ENCODE measurements at regions not wholly inside any gene's neighbourhood (a gene's known extent, or its start where the extent isn't known, plus 50 kb on each side); places are given as distances from the start of the nearest gene placed in this dataset.

DNA sequence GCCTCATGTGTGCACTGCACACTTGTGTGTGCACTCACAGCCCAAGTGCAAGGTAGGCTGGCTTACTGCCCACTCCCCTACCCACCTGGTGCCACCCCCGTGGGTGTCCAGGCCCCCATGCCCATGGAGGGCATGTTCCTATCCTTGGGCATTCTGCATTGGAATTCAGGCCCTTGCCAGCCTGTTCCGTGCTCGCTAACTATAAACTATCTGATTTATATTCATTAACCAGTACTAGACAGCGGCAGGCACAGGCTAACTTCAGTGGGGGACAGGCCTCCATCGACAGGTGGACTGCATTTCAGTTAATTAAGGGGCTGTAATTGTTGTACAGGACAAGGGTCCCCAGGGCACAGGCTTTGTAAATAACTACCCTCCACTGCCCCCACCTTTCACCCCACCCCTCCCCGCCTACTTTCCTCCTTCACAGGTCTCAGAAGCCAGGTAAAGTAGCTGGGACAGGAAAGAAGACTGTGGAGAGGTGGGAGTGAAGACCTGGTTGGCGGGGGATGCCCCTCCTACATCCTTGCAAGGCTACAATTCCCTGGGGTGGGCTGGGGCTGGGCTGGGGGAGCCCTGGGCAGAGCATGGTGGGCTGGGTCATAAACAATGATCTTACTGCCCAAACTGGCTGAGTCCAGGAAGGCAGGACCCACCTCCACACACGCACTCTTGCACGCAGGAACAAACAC is 119.0 kb upstream of the LHX1 start:
- no peak for DNase-seq

GRCh38 chr17:36823850-36824677 is 113.2 kb upstream of the LHX1 start:
- no peak for DNase-seq

DNA sequence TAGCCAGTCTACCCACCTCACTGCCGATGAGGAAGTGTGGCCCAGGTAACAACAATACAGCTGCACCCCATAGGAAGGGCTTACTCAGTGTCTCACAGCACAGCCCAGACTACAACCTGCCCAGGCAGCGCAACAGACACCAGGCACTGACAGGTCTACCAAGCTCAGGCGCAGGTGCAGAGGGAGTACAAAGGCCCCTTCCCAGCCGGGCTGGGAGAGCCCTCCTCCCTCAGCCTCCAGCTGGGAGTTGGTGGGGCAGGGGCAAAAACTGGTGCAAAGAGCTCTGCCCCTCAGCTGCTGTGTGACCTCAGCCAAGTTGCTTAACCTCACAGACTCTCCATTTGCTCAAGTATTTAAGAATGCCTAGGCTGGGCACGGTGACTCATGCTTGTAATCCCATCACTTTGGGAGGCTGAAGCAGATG is 112.6 kb upstream of the LHX1 start:
- no peak for DNase-seq

GRCh38 chr17:36825113-36825512 is 112.2 kb upstream of the LHX1 start:
- DNase-seq: no peak

DNA sequence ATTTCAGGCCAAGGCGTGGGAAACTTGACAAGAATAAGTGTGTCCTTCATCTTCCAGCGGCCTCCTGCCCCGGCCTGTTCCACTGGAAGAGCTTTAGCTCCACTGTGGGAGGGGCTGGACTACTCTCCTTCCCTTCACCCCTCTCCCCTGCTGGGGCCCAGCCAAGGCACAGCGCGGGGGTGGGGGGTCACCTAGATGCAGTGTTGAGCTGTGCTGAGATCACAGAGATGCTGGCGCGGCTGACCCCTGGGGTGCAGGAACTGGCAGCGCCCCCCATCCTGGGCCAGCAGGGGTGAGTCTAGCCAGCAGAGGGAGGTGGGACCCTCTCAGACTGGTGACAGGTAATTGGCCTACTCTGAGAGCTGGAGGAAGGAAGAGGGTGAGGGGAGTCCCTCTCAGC is 111.8 kb upstream of the LHX1 start:
- DNase-seq: no peak

DNA sequence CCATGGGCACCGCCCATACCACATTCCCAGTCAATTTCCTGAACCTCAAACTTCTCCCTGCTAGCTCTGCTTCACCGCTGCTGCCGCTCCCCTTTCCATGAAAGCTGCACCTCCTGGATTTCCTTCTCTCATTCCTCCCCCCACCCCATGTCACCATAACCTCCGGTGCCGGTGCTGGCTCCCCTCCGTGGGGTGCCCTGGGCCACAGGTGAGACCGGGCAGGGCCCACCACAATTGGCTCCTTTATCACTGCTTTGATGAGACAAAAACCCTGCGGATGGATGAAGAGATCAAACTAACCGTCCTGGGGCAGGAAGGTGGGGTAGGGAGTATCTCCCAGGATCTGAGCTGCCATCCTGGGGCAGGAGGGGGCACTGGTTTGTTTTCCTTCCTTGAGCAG is 111.3 kb upstream of the LHX1 start:
- no peak for DNase-seq

DNA sequence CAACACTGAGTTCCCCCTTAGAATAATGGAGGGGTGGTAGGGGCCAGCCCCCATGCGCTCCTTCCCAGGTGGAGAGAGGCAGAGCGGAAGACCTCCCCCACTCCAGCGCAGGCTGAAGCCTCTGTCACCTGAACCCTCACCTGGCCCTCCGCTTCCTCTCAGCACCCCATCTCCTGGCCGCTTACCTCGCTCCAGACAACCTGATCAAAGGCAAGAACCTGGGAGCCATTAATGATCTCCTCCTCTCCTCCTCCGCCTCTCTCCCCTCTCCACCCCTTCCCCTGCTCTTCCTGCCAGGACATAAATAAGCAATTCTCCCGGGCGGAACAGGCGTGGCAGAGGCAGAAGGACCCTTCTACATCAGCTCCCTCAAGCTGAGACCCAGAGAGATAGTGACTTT is 110.2 kb upstream of the LHX1 start:
- no peak for DNase-seq

- DNase-seq: no peak
Measured at GRCh38 chr17:36829676-36830075, 107.6 kb upstream of the LHX1 start.

DNA sequence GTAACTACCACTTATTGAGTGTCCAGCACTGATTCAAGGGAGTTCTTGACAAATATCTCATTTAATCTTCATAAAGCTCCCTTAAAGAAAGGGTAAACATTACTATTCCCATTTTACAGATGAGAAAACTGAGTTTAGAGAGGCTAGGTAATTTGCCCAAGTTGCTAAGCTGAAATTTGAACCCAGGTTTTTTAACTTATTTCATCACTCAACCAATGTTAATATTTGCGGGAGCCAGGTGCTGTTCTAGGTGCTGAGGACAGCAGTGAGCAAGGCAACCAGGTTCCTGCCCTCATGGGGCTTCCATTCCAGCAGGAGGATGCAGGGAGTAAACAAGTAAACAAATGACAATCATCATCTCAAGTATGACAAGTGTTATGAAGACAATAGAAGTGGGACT is 104.0 kb upstream of the LHX1 start:
- no peak for DNase-seq

GRCh38 chr17:36835036-36835435 is 102.2 kb upstream of the LHX1 start:
- DNase-seq: no peak

DNA sequence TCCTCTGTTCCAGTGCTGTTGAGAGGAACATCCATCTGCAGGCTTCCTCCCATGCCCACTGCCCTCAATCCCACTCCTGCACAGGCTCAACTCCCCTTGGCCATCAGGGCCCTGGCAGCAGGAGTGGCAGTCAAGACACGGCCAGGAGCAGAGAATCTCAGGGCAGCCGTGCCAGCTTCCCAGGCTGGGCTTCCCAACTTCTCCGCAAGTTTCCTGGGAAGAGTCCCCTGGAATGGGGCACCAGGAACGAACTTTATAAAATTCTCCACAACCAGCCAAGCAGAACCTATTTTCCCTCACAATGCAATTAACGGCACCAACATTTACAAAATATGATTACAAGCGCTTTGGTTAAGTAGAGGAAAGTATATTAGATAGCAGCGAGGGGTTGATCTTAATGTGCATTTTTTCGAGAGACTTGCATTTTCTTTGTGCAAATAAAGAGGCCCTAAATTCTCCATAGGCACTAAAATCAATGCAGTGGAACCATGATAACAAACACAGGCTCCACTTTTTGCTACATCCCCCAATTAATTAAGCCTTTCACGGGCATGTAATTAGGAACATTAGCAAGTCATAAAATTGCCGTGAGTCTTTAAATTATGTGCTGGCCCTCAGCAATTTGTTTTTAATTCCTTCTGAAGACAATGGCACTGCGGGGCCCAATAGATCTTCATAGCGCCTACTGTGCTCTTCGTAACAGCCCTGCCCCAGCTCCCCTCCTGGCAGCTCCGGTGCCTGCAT is 99.9 kb upstream of the LHX1 start:
- DNase-seq: no peak

DNA sequence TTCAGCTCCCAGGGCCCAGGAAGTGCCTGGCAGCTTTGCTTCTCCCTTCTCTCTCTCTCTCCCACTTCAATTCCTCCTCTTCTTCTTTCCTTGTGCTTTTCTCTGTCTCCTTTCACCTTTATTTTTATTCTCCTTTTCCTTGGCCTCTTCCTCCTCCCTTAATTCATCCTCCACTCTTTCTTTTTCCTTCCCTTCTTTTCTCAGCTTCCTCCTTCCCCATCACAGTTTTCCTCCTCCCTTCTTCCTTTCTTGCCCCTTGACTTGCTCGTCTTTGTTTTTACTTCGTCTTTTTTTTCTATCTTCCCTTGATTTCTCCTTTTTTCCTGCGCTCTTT is 99.4 kb upstream of the LHX1 start:
- no peak for DNase-seq

DNA sequence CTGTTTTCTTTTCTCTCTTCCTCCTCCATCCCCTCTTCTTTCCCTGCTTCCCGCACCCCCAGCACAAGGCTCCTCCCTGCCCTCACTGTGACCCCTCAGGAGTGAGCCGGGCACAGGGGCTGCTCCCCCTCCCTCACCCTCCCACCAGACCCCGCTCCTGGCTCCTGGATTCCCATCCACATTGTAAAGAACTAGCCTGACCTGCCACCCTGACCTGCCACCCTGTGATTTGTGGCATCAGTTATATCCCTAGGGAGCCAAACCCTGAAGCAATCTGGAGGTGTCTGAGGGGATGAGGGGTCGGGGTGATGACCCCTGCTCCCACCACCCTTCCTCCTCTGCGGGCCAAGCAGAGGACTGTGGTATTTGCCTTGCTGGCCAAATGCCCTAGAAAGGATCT is 98.0 kb upstream of the LHX1 start:
- no peak for DNase-seq

DNA sequence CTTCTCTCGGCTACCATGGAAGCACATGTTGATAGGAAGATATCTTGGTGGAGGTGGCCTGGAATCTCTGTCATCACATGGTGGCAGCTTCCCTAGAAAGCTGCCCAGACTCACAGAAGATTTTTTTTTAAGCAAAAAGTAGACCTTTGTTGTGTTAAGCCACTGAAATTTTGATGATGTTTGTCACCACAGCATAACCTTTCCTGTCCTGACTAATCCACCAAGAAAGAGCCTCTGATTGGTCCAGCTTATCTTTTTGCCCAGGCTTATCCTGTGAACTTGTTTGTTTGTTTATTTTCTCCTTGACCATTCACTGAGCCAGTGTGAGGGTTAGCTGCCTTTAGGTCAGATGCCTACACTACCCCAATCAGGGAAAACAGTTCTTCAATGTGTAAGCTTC is 96.5 kb upstream of the LHX1 start:
- DNase-seq: no peak

DNA sequence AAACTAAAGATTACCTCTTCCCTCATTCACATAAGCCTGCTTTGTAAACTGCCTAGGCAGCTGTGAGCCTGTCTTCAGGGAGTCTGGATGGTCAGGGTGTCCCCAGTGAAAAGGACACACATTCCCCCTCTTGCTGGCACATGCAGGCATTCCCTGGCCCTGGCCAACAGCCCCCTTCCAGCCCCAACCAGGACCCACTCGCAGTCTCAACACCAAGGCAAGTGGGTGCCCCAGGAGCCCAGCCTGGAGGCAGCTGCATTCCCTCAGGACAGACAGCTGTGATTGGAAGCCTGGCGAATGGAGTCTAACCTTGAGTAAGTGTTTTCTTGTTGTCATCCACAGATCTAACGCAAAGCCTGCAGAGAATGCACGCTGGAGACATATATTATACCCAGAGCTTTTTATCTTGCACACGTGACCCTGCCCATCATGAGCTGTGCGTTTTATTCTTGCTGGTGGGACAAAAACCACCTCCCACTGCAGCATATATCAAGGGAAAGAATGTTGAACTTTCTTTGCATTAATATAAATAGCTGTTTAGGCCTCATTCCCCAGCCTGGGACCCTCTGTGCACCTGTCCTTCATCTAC is 95.0 kb upstream of the LHX1 start:
- no peak for DNase-seq

DNA sequence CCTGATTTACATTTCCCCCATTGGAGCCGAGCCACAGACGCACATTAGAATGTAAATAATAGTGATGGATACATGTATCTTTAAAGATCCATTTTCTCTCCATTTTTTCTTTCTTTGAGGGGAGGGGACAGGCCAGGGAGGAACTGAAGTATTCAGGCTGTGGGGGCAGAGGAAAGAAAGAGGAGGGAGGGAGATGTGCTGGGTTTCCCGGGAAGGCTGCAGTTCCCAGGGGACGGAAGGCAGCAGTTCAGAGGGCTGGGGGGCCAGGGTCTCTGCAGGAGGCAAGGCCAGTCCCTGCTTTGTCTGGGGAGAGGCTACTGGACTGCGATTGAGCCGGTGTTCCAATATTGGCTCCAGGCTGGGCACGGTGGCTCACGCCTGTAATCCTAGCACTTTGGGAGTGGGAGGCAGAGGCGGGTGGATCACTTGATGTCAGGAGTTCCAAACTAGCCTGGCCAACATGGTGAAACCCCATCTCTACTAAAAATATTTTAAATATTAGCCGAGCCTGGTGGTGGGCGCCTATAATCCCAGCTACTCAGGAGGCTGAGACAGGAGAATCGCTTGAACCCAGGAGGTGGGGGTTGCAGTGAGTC is 94.2 kb upstream of the LHX1 start:
- no peak for DNase-seq

DNA sequence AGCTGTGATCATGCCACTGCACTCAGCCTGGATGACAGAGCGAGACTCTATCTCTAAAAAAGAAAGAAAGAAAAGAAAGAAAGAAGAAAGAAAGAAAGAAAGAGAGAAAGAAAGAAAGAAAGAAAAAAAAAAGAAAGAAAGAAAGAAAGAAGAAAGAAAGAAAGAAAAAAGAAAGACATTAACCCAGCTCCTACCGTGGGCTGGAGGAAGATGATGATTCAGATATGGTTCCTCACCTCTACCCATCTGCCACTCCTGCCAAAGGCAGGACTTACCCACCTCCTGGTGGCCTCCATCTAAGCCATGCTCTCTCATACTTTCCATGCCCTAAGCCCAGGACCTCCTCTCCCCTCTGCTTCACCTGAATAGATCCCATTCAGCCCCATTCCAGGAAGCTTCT is 93.3 kb upstream of the LHX1 start:
- DNase-seq: no peak

DNA sequence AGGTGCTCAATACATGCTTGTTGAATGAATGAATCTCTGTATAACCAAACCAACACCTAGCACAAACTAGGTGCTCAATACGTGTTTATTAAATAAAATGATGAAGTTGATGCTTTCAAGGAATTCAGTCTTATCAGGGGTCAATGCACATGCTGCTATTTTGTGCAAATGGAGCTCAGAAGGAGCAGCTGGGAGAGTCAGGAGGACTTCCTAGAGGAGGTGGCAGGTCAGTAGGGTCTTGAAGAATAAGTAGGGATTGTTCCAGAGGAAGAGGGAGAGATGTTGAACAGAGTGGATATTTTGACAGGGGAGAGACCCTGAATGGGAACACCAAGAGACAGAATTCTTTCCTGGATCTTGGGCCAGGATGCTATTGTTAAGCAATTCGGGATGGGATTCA is 92.7 kb upstream of the LHX1 start:
- no peak for DNase-seq

DNA sequence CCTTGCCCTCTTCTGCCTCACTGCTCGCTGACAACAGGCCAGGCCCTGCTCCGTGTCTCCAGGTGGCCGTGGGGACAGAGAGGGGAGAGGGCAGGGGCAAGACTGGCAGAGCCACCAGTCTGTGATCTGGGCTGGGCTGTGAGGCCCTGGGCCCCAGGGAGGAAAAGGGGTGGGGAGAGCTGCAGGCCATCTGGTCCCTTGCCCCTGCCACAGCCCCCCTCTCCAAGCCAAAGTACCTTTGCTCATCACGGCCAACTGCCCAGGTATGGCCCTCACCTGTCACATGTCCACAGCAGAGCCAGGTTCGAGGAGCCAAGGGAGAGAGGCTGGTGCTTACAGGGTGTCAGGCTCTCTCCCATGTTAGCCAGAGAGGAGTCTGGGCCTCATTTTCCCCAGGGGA is 91.4 kb upstream of the LHX1 start:
- no peak for DNase-seq

GRCh38 chr17:36846410-36847292 is 90.6 kb upstream of the LHX1 start:
- no peak for DNase-seq

DNA sequence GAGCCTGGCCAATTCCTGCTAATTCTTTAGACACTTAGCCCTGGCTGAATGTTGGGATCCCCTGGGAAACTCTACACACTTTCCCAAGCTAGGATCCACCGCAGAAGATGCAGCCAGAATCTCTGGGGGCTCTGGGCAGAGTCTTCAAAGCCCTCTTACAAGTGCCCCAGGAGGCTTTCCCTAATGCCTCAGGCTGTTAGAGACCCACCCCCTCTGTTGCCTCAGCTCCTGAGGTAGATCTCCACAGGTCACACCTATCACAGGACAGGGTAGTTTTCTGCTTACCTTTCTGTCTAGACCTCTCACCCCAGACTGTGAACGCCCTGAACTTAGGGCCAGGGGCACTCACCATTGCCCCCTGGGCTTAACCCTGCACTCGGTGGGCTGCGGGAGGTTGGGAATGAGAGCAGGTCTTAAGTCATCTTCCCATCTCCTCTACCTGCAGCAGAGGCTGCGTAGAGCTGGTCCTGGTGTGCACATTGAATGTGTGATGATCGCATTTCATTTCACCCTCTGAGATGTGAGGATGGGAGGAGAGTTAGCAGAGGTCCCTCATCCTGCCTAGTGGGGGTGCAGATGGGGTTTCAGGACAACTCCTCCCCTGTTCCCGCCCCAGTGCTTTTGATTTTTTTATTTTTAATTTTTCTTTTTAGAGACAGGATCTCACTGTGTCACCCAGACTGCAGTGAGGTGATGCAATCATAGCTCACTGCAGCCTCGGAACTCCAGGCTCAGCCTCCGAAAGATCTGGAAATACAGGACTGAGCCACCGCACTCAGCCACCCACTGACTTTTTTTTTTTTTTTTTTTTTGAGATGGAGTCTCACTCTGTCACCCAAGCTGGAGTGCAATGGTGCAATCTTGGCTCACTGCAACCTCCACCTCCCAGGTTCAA is 89.0 kb upstream of the LHX1 start:
- no peak for DNase-seq
